HG03558 (cell line): ENCODE measurements at regions not wholly inside any gene's neighbourhood (a gene's known extent, or its start where the extent isn't known, plus 50 kb on each side); places are given as distances from the start of the nearest gene placed in this dataset.
"Not testable (repeated sequence)": the region's sequence is repeated elsewhere in the genome, so short reads cannot be mapped to it uniquely, and the experiment has no call there.

ENCODE experiments used
- ATAC-seq: cut with Tn5 transposase; IDR thresholded peaks from one replicate; pipeline ENCODE4 v1.9.1; 2021; ENCODE audit warnings: moderate number of reproducible peaks; ENCODE audit not compliant: unreplicated experiment; ENCODE audit errors: extremely low read depth

DNA sequence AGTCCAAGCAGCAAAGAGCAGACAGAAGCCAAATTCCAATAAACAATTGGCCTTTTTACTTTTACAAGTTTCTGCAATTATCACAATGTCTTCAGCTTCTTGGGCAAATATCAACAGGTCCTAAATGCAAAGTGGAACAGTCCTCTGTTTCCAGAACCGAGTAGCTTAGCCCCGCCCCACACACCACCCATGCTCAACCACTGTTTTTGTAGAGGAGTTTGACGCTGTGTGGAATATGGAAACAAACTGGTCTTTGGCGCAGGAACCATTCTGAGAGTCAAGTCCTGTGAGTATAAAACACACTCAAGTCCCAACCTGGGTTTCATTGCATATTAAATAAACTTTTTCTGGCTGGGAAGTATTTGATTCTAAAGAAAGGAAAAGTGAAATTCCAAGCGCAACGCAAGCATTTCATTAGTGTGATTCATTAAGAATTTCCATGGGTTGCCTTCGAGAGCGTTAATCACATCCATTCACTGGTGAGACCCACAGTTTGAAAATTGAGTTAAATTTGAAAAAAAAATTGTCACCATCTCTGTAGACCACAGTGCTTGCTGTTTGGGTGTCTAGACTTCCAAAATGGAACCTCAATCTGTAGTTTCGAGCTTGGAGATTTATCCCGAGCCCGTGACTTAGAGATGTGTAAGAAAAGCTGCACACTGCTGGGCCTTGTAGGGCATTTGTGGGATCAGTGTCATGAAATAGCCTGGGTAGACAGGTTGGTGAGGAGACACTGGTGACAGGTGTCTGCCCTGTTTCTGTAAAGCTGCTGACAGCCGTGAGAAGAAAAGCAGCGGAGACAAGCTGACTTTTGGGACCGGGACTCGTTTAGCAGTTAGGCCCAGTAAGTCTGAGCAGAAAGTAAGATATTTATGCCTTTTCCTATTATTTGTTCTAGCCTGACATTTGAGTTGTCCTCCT is 96.1 kb downstream of the DAD1 start:
- ATAC-seq: no peak

DNA sequence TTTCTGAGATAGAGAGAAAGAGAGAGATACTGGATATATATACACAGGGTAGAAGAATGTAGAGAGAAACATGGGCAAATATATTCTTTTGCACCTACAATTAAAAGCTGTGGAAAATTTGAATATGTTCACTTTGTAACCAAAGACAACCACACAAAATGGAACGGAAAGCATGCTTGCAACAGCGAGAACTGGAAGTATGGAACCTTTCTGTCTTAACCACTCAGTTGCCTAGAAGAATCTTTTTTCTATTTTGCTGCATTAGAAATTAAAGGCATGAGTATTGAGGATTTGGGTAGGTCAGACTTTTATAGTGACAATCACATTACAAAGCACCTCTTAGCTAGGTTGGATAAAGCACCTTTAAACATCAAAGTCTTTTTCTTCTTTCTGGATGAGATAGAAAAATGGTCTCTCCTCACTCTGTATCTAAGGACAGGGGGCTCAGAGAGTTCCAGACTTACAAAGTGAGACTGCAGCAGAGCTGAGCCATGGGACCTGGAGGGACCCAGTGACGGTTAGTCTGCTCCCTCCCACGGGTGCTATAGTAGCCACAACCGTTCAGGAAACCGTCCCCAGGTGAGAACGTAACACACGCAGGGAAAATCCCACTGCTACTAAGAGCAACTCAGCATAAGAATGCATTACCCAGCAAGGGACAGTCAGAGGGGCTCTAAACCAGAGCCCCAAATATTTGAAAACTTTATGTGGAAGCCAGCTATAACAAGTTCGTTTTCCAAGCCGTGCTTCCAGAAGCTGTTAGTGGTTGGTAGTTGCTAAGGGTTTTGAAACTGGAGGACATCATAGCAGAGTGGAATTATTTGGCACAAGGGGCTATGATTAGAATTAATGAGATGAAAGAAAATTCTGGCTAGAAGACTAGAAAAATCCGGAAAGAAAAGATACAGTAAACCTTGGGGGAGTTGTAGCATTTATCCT is 97.1 kb downstream of the DAD1 start:
- ATAC-seq: peak; percentile 23

DNA sequence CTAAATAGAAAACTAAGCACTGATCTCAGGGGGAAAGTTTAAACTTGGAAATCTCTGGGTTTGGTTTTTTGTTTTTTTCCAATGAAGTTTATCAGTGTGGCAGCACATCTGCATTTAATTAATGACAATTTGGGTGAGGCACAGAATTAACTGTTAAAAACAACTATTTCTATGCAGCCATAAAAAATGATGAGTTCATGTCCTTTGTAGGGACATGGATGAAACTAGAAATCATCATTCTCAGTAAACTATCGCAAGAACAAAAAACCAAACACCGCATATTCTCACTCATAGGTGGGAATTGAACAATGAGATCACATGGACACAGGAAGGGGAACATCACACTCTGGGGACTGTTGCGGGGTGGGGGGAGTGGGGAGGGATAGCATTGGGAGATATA is 98.0 kb downstream of the DAD1 start:
- not testable (repeated sequence) for ATAC-seq

DNA sequence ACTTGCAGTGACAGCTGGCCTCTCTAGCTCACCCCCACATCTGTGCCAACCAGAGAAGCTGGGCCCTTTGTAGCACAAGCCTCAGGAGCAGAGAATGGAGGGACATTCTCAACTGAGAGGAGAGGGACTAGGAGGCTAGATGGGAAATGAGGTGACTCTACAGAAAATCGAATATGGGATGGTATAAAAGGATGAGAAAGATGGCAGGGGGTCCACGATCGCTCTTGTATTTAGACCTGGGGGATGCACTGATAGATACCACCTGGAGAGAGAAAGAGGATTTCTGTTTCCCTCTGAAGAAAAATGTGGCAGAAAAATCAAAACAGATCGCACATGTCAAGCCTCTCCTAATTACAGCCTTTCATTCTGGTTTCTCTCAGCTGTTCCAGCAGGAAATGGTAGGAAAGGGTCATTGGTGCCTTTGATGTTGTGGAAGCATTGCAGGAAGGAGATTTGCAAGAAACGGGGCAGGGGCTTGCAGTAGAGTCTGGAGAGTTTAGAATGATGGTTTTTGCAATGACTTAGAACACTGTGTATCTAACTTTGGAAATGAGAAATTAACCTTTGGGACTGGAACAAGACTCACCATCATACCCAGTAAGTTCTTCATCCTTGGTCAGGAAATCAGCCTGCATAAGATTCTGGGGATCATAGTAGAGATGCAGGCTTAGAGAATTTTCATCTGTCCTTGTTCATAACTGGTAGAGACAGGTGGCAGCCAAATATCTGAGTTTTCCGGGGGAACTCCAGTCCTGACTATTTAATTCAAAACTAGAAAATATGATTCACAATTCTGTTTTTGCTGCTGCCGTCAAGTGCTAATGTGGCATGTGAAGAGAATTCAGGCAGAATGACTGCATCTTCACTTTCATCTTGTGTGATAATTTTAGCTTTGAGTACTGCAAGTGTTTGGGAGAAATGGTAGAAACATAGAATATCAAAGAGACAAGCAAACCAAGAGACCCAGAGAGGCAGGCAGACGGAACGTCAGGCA is 98.8 kb downstream of the DAD1 start:
- ATAC-seq: no peak

DNA sequence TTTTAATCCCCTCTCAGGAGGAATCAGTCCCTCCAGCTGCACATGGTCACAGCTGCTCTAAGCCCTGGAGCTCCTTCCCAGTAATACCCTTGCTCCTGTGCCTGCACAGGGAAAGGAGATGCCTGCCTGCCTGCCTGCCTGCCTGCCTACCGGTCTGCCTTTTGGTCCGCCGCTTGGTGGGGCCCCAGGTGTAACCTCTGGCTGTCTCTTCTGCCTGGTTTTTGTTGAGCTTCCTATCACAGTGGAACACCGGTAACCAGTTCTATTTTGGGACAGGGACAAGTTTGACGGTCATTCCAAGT is 99.8 kb downstream of the DAD1 start:
- no peak for ATAC-seq

DNA sequence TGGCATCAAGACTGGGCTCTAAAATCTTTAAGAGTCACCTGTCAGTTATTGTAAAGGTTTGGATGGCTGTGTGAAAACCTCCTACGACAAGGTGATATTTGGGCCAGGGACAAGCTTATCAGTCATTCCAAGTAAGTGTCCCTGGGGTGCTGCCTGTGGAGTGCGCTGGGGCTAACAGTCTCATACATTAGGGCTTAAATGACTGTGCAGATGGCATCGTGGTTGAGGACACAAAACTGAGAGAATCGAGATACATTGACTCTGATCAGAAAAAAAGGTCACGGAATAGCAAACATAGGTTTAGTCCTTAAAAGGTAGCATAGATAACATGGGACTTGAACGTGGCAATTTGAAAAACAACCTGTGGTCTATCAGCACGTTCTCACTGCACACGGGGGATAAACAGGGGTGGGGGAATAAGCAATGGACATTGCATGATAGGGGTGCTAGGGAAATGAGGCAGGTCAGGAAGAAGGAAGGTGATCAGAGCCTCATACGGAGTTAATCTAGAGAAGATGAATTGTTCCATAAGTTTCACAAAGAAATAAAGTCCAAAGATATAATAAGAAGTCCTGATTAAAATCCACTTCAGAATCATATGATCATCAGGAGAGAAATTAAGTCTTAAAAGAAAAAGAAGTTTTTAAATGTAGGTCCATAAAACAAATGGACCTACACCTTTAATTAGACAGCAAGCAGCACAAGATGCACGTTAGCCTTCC is 100.3 kb downstream of the DAD1 start:
- ATAC-seq: peak; percentile 25

DNA sequence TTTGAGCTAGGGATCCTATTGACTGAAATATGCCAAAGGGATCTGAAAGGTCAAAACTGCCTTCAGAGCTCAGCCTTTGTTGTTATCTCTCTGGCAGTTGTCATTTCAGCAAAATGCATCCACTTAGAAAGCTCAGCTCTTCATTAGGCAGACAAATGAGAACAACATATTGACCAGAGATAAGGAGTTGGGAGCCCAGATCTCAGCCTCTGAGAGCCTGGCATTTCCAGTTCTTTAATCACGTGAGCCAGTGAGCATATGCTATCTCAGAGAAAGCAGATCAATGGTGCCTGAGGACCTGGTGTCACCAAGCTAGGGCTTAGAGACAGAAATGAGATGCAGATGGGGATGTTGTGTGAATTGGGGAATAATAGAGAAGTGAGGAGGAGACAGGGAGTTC is 101.1 kb downstream of the DAD1 start:
- ATAC-seq: no peak

DNA sequence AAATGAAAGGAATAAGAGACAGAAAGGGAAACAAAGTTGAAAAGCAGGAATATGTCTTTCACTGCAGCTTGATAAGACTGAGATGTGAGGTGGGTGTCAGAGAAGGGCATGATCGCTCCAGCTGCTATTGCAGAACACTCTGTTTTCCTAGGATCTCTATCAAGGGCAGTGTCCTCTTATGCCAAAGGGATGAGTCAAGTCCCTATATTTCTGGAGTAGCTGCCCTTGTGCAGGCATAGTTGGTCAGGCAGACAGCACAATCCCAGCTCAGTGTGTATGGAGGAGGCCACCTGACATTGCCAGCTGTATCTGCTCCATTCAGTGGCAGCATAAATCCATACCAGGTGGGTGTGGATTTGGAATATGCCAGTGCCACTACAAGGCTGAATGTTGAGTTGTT is 101.6 kb downstream of the DAD1 start:
- no peak for ATAC-seq

DNA sequence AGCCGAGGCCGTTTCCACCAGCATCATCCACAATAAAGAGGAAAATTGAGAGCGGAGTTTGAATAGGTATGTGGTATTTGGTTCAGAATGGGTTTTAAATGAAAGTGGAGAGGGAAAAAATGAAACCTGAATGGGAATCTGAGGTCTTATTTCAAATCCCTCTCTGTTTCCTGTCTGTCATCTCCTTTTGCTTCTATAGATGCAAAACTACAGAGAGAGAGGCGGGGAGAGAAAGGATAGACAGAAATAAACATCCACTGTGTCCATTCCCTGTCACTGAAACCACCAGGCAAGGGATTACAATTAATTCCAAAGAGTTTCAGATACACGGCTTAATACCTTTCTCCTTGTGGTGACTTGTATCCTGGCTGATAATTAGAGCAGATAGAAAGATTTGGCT is 102.3 kb downstream of the DAD1 start:
- ATAC-seq: no peak

DNA sequence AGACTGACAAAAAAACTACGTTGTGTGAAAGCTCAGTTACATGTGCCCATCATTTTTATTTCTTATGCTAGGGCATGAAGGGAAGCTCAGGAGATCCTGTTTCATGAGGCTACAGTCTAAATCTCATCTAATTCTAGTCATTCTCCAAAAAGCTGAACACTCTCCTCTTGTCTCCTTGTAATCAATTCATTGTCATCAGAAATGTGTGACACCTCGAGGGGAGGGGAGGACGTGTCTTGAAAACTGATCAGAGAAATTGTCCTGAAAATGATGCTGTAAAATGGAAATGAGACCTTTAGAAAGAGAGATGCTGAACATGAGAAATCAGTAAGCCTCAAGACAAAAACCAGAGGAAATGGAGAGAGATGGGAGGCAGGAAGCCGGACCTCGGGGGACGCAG is 103.4 kb downstream of the DAD1 start:
- ATAC-seq: no peak

DNA sequence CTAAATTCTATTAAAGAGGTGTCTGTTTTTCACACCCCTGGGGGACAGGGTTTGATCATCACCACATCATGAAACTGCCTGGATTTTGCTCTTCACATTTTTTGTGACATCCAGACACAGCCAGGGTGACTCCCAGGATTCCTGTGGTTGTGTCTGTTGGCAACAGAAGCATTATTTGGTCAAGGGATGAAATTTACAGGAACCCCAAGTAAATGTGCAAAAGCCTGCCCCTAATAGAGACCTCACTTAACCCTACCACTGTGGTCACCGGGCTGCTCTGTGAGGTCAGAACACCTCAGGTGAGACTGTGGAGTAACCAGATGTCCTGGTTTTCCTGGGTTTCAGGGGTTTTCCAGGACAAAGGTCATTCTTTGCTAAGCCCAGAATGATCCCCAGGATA is 103.8 kb downstream of the DAD1 start:
- no peak for ATAC-seq

DNA sequence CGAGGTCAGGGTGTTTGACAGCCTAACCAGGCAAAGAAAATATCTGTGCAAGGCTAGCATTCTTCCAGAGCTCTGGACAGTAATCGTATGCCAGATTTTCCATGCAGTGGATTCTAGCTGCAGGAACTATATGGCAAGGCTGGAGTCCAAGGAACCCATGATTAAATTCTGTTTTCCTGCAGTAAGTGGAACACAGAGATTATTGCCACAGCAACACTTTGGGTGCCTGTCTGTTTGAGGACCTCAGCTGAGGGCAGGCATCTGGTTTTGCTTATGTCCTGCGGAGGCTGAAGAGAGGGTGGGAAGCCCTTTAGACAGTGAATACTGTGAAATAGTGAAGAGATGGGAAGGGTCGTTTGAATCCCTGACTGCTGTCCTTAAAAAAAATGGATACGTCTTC is 104.4 kb downstream of the DAD1 start:
- ATAC-seq: no peak

DNA sequence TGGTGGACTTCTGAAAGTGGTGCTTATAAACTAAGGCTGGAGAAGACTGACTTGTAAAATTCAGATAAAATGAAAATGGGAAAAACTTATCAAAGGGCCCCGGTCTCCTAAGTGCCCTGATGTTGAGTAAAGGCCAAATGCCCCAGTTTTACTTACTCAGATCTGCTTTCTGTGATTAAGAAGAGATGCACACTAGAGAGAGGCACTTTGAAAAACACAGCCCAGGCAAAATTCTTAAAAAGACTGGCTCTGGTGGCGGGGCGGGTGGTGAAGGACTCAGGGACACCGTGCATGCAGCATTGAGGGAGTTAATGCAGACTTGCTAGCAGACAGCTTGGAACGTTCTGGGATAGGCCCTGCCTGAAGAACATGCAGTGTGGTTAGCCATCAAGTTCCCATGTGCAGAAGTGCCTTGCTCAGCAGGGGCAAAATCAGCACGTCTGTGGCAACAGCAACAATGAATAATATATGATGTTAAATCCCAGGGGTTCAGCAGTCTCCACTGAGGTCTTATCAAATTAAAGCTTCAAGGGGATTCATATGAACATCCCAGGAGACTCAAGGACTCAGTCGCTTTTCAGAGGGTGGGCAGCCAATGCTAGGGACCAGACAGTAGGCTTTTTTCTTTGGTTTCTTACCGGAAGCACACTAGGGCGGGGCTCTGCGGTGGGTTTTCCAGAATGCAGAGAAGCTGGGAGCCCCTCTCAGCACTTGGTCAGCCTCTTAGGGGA is 105.0 kb downstream of the DAD1 start:
- no peak for ATAC-seq

DNA sequence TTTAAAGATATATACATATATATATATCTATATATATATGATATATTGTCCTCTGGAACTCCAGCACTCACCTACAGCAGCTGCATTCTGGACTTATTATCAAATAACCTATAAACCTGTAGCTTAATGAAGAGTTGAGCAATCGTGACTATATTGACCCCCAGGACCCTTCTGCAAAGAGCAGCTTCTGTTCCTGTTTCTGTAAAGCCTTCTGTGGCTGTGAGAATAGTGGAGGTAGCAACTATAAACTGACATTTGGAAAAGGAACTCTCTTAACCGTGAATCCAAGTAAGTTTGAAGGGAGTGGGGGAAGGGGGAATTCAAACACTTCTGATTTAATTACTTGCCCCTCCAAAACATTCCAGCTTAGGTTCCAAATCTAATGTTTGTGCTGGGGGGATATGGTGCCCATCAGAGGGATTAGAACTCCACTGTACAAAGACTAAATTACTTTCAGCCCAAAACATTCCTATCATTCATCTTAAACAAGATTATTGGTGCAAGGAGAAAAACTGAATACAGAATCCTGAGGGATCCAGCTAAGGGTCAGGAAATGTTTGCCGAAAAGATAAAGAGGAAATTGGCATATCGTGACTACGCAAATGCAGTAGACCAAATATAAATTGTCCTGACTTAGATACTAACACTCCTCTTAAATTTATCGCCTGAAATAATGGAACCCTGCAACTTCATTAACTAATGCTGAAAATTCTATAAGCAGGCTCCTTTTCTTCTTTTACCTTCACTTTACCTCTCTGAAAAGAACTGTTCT is 106.1 kb downstream of the DAD1 start:
- no peak for ATAC-seq

DNA sequence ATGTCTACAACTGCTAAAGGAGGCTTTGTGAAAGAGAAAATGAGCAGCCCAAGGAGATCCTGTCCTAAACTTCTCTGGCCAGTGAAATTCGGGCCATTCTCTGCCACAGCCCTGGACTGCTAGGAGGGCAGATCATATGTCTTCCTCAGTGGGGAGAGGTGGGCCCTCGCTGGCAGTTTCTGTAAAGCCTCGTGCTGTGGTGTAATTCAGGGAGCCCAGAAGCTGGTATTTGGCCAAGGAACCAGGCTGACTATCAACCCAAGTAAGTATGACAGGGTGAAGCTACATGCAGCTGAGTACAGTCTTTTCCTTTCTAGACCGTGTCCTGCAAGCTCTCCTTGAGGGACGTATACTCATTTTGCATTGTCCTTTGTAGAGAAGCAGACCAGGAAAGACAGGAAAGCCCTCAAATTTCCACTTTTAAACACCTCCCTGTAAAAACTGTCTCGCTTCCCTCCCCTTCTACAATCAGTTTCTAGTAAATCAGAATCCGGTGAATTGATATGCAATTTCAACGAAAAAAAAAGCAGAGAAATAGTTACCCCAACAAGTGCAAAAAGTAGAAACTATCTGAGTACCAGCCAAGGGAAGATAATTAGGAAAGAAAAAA is 106.8 kb downstream of the DAD1 start:
- no peak for ATAC-seq

DNA sequence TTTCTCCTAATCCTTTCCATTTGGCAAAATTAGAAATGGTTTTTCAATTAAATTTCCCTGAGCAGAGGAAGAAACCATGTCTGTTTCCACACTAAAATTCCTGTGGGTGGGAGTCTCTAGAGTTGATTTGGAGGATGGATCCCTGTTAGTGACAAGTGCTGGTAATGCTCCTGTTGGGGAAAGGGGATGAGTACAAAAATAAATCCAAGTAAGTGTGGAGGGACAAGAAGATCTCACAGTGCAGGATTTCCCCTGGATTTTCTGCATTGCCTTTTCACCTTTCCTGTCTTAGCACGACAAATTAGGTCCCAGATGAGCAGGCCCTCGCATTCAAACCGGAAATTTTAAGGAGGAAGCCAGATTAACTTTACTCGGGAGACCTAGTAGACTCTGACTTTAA is 107.5 kb downstream of the DAD1 start:
- no peak for ATAC-seq

DNA sequence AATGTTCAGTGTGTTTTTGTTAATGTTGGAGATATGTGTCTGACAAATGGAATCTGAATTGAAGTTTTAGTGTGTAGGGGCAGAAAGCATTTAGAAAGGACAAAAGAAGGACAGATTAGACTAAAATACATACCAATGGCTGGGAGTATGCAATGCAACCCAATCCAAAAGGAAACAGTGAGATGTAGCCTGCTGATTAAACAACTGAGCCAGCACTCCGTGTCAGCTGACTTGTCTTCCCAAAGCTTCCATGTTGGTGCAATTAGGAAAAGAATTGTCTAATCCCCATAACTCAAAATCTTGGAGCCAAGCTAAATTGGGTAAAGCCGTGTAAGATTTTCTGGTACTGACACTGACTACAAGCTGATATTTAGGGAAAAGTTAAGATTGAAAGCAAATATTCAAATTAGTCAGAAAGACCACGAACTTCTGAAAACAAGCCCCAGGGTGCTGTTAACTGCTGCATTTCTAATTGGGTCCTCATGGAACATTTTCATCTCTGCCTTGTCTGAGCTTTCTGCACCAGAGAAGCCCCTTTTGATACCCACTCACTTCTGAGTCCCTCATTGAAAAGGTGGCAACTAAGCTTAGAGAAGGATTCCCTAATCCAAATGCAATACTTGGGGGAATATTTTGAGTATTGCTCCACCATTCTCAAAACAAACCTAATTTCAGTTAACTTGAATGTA is 109.1 kb downstream of the DAD1 start:
- ATAC-seq: no peak
